ENCODE measurements at regions not wholly inside any gene's neighbourhood (a gene's known extent, or its start where the extent isn't known, plus 50 kb on each side); places are given as distances from the start of the nearest gene placed in this dataset.
"Not testable (repeated sequence)": the region's sequence is repeated elsewhere in the genome, so short reads cannot be mapped to it uniquely, and the experiment has no call there.

DNA sequence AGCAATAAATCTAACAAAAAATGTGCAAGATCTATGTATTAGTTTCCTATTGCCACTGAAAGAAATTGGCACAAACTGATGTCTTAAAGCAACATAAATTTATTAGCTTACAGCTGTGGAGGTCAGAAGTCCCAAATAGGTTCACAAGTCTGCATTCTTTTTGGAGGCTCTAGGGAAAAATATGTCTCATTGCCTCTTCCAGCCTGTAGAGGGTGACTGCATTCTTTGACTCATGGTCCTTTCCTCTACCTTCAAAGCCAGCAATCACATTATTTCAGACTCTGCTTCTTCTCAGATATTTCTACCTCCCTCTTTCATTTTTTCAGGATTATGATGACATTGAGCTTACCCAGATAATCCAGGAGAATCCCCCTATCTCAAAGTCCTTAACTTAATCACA is 1531.1 kb downstream of the KHDRBS2 start (continued):
- TF ChIP-seq, protein P1, sequence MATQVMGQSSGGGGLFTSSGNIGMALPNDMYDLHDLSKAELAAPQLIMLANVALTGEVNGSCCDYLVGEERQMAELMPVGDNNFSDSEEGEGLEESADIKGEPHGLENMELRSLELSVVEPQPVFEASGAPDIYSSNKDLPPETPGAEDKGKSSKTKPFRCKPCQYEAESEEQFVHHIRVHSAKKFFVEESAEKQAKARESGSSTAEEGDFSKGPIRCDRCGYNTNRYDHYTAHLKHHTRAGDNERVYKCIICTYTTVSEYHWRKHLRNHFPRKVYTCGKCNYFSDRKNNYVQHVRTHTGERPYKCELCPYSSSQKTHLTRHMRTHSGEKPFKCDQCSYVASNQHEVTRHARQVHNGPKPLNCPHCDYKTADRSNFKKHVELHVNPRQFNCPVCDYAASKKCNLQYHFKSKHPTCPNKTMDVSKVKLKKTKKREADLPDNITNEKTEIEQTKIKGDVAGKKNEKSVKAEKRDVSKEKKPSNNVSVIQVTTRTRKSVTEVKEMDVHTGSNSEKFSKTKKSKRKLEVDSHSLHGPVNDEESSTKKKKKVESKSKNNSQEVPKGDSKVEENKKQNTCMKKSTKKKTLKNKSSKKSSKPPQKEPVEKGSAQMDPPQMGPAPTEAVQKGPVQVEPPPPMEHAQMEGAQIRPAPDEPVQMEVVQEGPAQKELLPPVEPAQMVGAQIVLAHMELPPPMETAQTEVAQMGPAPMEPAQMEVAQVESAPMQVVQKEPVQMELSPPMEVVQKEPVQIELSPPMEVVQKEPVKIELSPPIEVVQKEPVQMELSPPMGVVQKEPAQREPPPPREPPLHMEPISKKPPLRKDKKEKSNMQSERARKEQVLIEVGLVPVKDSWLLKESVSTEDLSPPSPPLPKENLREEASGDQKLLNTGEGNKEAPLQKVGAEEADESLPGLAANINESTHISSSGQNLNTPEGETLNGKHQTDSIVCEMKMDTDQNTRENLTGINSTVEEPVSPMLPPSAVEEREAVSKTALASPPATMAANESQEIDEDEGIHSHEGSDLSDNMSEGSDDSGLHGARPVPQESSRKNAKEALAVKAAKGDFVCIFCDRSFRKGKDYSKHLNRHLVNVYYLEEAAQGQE (IDR thresholded peaks at IDR 0.05; ENCODE audit: low read depth) = no peak
- TF ChIP-seq CBX3 (IDR thresholded peaks at IDR 0.05; ENCODE audit: low read depth) (no peak), EZH2 (IDR thresholded peaks at IDR 0.05) (no peak), SIN3A (IDR thresholded peaks at IDR 0.05; ENCODE audit: low read depth) (no peak), ZFX (IDR thresholded peaks at IDR 0.05) (no peak), TCF7L2 (IDR thresholded peaks at IDR 0.05; ENCODE audit: borderline replicate concordance, extremely low read depth, insufficient read depth, insufficient read length) (no peak), FOSL1 (IDR thresholded peaks at IDR 0.05; ENCODE audit: low read depth) (no peak), ELF1 (IDR thresholded peaks at IDR 0.05; ENCODE audit: borderline replicate concordance, low read depth) (no peak), ZBTB33 (IDR thresholded peaks at IDR 0.05; ENCODE audit: extremely low read depth, insufficient replicate concordance, low read length) (no peak)
- TF ChIP-seq, protein P2, sequence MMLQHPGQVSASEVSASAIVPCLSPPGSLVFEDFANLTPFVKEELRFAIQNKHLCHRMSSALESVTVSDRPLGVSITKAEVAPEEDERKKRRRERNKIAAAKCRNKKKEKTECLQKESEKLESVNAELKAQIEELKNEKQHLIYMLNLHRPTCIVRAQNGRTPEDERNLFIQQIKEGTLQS (IDR thresholded peaks at IDR 0.05) = no peak

DNA sequence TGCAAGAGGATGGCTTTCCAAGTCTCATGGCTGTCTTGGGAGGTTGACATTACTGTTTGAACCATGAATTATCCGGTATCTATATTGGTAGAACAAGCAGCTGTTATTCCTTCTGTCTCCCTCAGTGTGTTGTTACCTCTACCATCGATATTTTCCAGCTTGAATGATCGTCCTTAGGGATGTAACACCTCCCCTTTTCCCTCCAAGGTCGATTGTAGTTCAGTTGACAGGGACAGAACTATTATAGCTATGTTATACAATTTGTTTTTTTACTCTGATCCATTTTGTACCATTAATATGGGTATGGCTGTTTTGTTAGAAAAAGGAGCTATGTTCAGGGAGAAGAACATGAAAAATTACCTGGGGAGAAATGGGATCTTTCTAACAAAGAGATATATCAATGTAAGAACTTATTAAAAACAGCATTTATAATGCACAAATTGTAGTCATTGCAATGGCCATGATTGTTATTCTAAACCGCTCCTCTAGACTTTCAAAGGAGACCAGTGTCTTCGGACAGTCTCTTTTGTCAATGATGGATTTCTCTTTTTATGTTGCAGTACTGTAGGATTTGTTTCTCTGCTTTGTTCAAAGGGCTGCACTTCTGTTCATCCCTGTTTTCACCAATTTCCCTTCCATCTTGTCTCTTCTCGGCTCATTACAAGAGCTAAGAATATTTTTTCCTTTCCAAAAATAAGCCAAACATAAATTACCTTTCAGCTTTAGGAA is 1535.5 kb downstream of the KHDRBS2 start:
- BruUV-seq (replicated peaks); POLR2A ChIA-PET; H3K79me2 ChIP-seq (ENCODE audit: insufficient read depth, low read length): not testable (repeated sequence)

DNA sequence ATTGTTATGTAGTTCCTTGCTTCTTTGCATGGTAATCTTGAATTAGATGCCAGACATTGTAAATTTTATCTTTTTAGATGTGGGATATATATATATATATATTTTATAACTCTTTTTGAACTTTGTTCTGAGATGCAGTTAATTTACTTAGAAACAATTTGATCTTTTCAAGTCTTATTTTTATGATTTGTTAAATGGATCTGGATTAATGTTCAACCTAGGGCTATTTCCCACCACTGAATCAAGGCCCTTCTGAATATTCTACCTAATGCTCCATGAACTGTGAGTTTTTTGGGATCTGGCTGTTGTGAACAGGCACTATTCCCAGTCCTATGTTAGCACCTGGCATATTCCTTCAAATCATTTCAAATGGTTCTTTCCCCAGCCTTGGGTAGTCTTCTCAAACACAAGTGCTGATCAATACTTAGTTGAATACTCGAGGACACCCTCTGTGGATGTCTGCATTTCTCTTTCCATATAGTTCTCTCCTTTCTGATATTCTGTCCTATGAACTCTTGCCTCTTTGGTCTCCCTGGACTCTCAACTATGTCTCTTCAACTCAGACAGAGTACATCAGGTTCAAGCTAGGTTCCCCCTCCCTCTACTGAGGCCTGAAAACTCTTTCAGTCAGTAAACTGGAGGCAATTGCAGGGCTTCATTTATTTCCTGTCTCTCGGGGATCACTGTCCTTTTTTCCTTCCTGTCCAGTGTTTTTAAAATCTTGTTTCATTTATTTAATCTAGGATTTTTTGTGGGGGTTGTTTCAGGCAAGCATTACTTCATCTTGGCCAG is 1538.1 kb downstream of the KHDRBS2 start:
- BruUV-seq (replicated peaks); H3K9me2 ChIP-seq (ENCODE audit: insufficient read depth); CTCF ChIA-PET; H3K4me3 ChIP-seq (replicated peaks in 1 of 2; ENCODE audit: low read depth in 1 of 2, low read length in 2 of 2); H3K9me3 ChIP-seq (ENCODE audit: control insufficient read depth in 1 of 2, insufficient read depth in 1 of 2, low read depth in 1 of 2, low read length in 2 of 2); RAD21 ChIA-PET (ENCODE audit: low non-redundant PET in 1 of 2, low total read pairs in 2 of 2, uncharacterized antibody in 2 of 2, unreplicated experiment in 2 of 2); H3K4me1 ChIP-seq (ENCODE audit: control insufficient read depth in 1 of 2, insufficient read depth in 2 of 2, low read length in 2 of 2); H3K36me3 ChIP-seq (ENCODE audit: control insufficient read depth in 1 of 2, insufficient read depth in 2 of 2, low read length in 2 of 2); H2AFZ ChIP-seq (ENCODE audit: low read depth, low read length, poor library complexity, severe bottlenecking); H3K27ac ChIP-seq (ENCODE audit: low read depth, low read length); DNase-seq (ENCODE audit: low read depth, low spot score); intact Hi-C loops (cut with micrococcal nuclease); H4K20me1 ChIP-seq (ENCODE audit: insufficient read depth); H3K27me3 ChIP-seq (ENCODE audit: insufficient read depth, low read length); H3K4me2 ChIP-seq (ENCODE audit: low read length); POLR2A ChIA-PET; H3K79me2 ChIP-seq (ENCODE audit: insufficient read depth, low read length); ATAC-seq; H3K9ac ChIP-seq (ENCODE audit: low read length): not testable (repeated sequence)

More for the DNA sequence above, 1535.5 kb downstream of the KHDRBS2 start:
- H3K9ac ChIP-seq (ENCODE audit: low read length); RAD21 ChIA-PET (ENCODE audit: low non-redundant PET in 1 of 2, low total read pairs in 2 of 2, uncharacterized antibody in 2 of 2, unreplicated experiment in 2 of 2); H3K27me3 ChIP-seq (ENCODE audit: insufficient read depth, low read length); CTCF ChIA-PET; H3K9me2 ChIP-seq (ENCODE audit: insufficient read depth); DNase-seq (ENCODE audit: low read depth, low spot score); H3K4me1 ChIP-seq (ENCODE audit: control insufficient read depth in 1 of 2, insufficient read depth in 2 of 2, low read length in 2 of 2); H2AFZ ChIP-seq (ENCODE audit: low read depth, low read length, poor library complexity, severe bottlenecking); H3K4me2 ChIP-seq (ENCODE audit: low read length); H3K4me3 ChIP-seq (replicated peaks in 1 of 2; ENCODE audit: low read depth in 1 of 2, low read length in 2 of 2); H3K27ac ChIP-seq (ENCODE audit: low read depth, low read length); H3K9me3 ChIP-seq (ENCODE audit: control insufficient read depth in 1 of 2, insufficient read depth in 1 of 2, low read depth in 1 of 2, low read length in 2 of 2); intact Hi-C loops (cut with micrococcal nuclease); ATAC-seq; H4K20me1 ChIP-seq (ENCODE audit: insufficient read depth); H3K36me3 ChIP-seq (ENCODE audit: control insufficient read depth in 1 of 2, insufficient read depth in 2 of 2, low read length in 2 of 2): not testable (repeated sequence)

Measured in HCT116 (cell line).